GM18498 (cell line): ENCODE measurements at regions not wholly inside any gene's neighbourhood (a gene's known extent, or its start where the extent isn't known, plus 50 kb on each side); places are given as distances from the start of the nearest gene placed in this dataset.

Experiments used
- ATAC-seq: cut with Tn5 transposase; IDR thresholded peaks from one replicate; pipeline ENCODE4 v1.9.1; 2021; ENCODE audit warnings: mild to moderate bottlenecking, moderate library complexity; ENCODE audit not compliant: unreplicated experiment

- ATAC-seq, result no peak
Measured at GRCh38 chr18:45168866-45169600, 446.2 kb upstream of the SLC14A2 start.

GRCh38 chr18:45169610-45170009 is 445.7 kb upstream of the SLC14A2 start:
- no peak for ATAC-seq

GRCh38 chr18:45171679-45172191 is 443.5 kb upstream of the SLC14A2 start:
- no peak for ATAC-seq

DNA sequence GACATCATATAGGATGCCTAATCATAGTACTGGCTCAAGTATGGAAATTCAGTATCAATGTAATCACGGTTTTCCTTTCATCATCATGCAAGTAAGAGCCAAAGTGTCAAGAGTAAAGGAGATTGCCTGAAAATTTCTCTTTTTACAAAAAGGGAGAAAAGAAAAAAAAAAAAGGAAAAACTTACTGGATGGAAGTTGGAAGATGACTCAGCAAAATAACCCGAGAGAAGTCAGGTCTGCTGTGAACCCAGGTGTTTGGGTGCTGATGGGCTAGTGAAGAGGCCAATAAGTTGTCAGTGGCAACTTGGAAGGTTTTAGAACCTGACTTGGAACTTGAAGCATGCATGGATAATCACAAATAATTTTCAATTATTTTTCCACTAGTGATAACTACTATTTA is 441.9 kb upstream of the SLC14A2 start:
- no peak for ATAC-seq

DNA sequence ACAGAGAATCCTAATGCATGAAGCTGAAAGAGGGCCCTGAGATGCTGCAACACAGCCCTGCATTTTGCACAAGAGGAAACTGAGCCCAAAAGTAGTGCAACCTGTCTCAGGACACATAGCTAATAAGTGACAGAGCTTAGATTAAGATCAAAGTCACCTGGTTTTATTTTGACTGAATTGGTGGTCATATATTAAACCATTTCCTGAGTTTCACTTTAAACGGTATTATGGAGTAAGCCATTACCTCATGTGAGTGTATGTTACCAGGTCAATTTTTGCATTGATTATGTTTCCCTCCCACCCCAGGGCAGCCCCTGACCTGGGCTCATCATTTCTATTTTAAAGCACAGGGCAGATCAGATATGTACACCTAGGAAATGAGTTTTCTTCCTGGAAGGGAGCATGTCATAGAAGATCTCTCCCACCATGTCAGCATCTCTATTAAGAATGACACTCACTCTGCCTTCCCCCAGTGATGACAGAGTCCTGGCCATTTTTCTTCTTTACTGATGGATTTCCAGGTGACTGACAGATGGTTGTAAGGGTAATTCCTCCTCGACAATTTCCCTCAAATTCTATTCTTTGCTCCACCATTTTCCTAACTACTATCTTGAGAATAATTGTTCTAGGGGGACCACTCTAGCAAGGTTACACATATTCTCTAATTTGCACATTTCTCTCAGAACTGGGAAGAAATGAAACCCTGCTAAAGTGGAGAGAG is 441.3 kb upstream of the SLC14A2 start:
- no peak for ATAC-seq

DNA sequence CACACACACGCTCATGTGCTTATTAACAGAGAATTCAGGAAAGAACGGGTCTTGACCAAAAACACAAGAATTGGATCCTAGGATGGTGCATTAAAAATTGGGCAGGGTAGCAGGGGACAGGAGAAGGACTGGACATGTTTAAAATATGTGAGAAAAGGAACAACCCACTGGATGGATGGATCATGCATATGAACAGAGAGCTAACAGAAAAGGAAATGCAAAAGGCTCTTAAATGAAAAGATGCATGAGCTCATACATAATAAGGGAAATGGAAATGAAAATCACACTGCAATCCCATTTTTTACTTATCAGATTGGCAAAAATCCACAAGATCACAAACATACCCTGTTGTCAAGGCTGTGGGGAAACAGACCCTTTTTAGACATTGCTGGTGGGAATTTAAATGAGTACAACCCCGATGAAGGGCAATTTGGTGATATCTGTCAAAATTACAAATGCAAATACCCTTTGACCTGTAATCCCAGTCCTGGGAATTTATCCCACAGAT is 440.6 kb upstream of the SLC14A2 start:
- ATAC-seq, result no peak

- no peak for ATAC-seq
Measured at GRCh38 chr18:45175511-45175910, 439.8 kb upstream of the SLC14A2 start.

- no peak for ATAC-seq
Measured at GRCh38 chr18:45186832-45187231, 428.4 kb upstream of the SLC14A2 start.

DNA sequence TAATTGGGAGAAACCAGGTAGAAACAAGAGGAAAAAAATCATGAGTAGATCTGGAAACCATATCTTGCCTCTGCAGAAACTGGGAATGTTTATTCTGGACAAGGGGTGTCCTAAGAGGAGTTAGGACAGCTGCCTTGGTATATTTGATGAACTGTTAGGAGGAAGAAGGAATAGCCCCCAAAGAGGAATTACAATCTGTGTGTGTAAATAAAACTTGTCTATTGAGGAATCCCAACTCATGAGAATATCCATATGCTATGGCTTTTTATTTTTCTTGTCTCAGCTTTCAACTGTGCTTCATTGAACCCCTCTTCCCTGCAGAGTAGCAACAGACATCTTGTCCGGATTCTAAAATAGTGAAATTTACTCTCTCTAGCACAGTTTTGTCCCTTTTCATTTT is 423.5 kb upstream of the SLC14A2 start:
- ATAC-seq, result no peak

GRCh38 chr18:45197526-45197970 is 417.7 kb upstream of the SLC14A2 start:
- peak; percentile 99 for ATAC-seq

- no peak for ATAC-seq
Measured at GRCh38 chr18:45198526-45198925, 416.8 kb upstream of the SLC14A2 start.

DNA sequence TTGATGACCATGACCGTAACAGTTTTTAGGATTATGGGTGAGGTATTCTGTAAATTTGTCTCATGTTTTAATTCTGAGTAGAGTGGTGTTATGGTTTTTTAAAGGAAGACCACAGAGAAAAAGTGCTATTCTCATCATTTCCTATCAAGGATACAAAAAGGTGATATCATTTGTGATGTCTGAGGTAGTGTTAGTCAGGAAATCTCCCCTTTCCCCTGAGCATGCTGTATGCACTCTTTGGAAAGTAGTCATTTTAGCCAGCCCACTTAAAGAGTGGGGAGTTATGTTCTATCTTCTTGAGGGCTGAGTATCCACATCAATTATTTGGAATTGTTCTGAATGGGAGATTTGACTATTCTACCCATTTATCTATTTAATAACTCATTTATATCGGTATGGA is 414.2 kb upstream of the SLC14A2 start:
- ATAC-seq, result no peak

DNA sequence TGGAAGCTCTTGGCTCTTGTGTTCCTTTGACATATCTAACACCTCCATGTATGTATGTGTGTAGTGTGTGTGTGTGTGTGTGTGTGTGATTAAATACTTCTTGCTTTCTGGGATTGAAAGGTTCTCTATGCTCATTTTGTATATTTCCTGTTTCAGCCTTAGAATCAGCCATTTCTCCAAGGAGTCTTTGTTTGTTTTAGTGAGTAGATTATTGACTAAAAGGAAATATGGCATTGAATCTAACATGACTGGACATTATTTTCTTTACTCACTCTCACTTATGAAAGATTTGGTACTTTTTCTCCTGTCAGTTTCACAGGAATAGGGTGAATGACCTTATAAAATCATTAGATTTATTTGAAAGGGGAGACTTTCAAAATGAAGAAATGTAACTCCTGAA is 413.8 kb upstream of the SLC14A2 start:
- ATAC-seq, result no peak

DNA sequence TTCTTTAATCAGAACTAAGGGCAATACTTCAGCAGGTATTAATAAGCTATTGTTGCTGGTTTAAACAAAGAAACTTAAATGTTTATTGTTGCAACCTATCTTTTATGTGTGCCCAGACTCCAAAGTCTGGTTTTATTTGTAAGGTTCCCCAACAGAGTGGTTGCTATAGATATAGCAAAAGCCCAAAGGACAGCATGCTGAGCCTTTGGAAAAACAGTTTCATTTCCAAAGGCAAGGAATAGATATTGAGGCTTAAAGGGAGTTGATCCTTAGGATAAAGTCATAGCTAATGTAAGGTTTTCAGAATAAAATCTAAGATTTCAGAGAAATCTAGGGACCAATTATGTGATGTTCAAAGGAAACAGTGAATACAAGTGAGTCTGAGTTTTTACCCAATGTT is 413.2 kb upstream of the SLC14A2 start:
- no peak for ATAC-seq

DNA sequence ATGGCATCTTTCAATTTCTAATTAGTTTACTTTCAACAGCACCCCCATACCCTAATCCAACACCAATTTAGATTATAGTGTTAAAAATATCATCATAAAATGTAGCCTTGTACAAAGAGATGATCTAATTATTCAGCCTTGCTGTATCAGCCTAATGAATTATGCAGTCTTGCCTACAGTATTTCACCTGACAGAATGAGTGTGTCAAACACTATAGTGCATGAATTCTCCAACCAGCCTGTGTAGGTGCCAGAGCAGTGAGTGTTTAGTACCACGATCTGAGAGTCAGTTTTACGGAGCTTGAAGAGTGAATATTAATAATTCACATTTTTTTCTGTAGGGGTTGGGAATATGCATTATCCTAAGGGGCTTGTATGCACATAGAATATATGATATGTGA is 411.6 kb upstream of the SLC14A2 start:
- ATAC-seq, result no peak

DNA sequence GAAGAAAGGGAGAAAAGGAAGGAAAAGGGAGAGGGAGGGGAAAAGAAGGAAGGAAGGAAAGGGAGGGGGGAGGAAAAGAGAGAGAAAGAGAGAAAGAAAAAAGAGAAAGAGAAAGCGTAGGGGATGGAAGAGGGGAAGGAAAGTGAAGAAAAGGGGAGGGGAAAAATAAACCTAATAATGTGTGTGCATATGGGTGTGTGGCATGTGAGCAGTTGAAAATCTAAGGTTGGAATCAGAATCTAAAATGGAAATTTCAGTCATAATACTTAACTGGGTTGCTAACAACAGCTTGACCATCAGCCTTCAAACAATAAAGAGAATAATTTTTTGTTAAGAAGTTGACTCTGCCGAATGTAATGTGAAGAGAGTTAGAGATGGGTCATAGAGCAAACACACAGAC is 407.9 kb upstream of the SLC14A2 start:
- ATAC-seq, result no peak

DNA sequence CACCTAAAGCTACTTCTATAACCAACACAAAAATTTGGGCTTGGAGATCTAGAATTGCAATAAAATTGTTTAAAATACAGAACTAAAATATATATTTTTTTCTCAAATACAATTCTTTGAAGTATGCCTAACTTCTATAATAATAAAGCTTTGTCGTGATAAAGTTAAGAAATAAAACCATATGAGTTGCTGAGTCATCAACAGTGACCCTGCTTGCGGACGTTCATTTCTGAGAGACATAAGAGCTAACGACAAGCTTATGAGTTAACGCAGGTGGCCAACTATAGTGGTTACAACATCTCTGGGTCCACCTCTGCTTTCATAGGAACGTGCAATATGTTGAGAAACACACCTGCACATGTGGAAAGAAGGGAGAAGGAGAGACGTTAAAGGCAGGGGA is 407.1 kb upstream of the SLC14A2 start:
- ATAC-seq, result no peak

GRCh38 chr18:45212181-45213039 is 402.9 kb upstream of the SLC14A2 start:
- ATAC-seq, result peak; percentile 99

- peak; percentile 10 for ATAC-seq
Measured at GRCh38 chr18:45213040-45213333, 402.3 kb upstream of the SLC14A2 start.

GRCh38 chr18:45218436-45218835 is 396.8 kb upstream of the SLC14A2 start:
- ATAC-seq, result no peak

DNA sequence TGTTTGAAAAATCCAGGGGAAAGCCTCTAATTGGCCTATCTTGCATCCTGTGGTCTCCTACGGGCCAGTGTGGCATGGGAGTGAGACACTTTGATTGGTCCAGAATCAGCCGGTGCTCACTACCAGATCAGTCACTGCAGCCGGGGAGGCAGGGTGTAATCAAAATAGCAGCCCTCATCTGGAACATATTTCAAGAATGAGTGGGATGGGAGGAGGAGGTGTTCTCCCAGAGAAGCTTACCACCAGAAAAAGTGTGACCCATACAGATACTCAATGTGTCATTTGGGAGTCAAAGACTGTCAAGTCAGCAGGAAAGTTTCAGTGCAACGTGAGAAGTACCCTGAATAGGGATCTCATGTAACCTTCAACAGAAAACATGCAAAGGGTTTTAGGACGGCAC is 393.9 kb upstream of the SLC14A2 start:
- ATAC-seq, result no peak
